Fibroblast of the conjunctiva (primary cell): ENCODE measurements at regions not wholly inside any gene's neighbourhood (a gene's known extent, or its start where the extent isn't known, plus 50 kb on each side); places are given as distances from the start of the nearest gene placed in this dataset.
A peak's percentile ranks its signal among the peaks of the same experiment; 100 is the strongest.

Experiments
- DNase-seq: peaks from one replicate; pipeline ENCODE4 v3.0.0-alpha.2; 2010; ENCODE audit warnings: low read depth

GRCh38 chr12:65517656-65518210 lies 239.2 kb downstream of the MSRB3 start:
- DNase-seq = no peak

GRCh38 chr12:65518771-65519170 lies 240.3 kb downstream of the MSRB3 start:
- no peak for DNase-seq

GRCh38 chr12:65520658-65521057 lies 242.2 kb downstream of the MSRB3 start:
- no peak for DNase-seq

- no peak for DNase-seq
These were observed 244.7 kb downstream of the MSRB3 start for GRCh38 chr12:65522956-65523860.

- DNase-seq = no peak
These were observed 246.2 kb downstream of the MSRB3 start for GRCh38 chr12:65524666-65525065.

- no peak for DNase-seq
These were observed 247.1 kb downstream of the MSRB3 start for GRCh38 chr12:65525491-65526141.

- no peak for DNase-seq
These were observed 247.8 kb downstream of the MSRB3 start for GRCh38 chr12:65526311-65526710.

GRCh38 chr12:65528127-65528526 lies 249.6 kb downstream of the MSRB3 start:
- DNase-seq = no peak

- DNase-seq = no peak
These were observed 250.6 kb downstream of the MSRB3 start for GRCh38 chr12:65529106-65529505.

GRCh38 chr12:65529771-65530435 lies 251.4 kb downstream of the MSRB3 start:
- DNase-seq = no peak

- DNase-seq = peak; percentile 84
These were observed 253.7 kb downstream of the MSRB3 start for GRCh38 chr12:65532162-65532561.

GRCh38 chr12:65532764-65533163 lies 254.3 kb downstream of the MSRB3 start:
- DNase-seq = no peak

- no peak for DNase-seq
These were observed 254.8 kb downstream of the MSRB3 start for GRCh38 chr12:65533177-65533883.

GRCh38 chr12:65534238-65534841 lies 255.9 kb downstream of the MSRB3 start:
- no peak for DNase-seq

GRCh38 chr12:65535946-65536345 lies 257.5 kb downstream of the MSRB3 start:
- DNase-seq = no peak

GRCh38 chr12:65536351-65536750 lies 257.9 kb downstream of the MSRB3 start:
- DNase-seq = no peak

GRCh38 chr12:65536876-65537681 lies 258.6 kb downstream of the MSRB3 start:
- peak; percentile 99 for DNase-seq

GRCh38 chr12:65537978-65538377 lies 259.5 kb downstream of the MSRB3 start:
- no peak for DNase-seq

- no peak for DNase-seq
These were observed 260.5 kb downstream of the MSRB3 start for GRCh38 chr12:65539023-65539422.

GRCh38 chr12:65540140-65540539 lies 261.7 kb downstream of the MSRB3 start:
- no peak for DNase-seq

GRCh38 chr12:65546528-65546927 lies 268.0 kb downstream of the MSRB3 start:
- DNase-seq = no peak
